Ramos (cell line): ENCODE measurements at regions not wholly inside any gene's neighbourhood (a gene's known extent, or its start where the extent isn't known, plus 50 kb on each side); places are given as distances from the start of the nearest gene placed in this dataset.

Experiments used
- in situ Hi-C: fragments of 300-500 bp; cut with MboI; formaldehyde crosslinking; loops from one replicate; pipeline ENCODE4 v1.14.3; 2022; ENCODE audit warnings: low sequenced_read_pairs; ENCODE audit not compliant: unreplicated experiment

DNA sequence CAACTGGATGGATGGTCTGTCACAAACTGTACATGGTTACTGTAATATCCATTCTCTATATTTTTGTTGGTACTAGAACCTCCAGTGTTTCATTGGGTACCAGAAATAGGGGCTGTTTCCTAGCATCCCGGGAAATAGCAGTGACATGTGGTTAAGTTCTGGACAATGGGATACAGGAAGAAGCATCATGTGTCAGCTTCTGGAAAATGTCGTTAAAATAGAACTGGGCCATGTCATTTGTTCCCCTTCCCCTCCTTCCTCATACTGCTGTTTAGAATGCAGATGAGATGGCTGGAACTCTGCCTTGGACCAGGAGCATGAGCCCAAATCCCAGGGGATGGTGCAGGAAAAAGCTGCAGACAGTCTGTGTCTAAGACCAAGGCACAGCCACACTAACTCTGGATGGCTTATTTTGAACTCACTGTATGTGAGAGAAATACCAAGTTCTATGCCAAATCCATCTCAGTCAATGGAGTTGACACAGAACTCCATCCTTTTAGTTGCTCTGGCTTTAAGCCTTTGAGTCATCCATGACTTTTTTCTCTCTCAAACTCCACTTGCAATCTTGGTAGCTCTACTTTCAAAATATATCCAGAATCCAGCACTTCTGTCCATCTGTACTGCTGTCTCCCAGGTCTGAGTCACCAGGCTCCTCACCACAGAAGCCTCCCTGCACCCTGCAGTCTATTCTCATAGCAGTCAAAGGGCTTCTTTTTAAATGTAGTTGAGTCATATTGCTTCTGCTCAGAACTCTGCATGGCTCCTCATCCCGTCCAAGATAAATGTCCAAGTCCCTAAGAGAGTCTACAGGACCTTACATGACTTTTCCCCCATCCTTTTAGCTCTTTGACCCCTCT lies 184.2 kb downstream of the NSG2 start:
- in situ Hi-C loops, result no loop called here

DNA sequence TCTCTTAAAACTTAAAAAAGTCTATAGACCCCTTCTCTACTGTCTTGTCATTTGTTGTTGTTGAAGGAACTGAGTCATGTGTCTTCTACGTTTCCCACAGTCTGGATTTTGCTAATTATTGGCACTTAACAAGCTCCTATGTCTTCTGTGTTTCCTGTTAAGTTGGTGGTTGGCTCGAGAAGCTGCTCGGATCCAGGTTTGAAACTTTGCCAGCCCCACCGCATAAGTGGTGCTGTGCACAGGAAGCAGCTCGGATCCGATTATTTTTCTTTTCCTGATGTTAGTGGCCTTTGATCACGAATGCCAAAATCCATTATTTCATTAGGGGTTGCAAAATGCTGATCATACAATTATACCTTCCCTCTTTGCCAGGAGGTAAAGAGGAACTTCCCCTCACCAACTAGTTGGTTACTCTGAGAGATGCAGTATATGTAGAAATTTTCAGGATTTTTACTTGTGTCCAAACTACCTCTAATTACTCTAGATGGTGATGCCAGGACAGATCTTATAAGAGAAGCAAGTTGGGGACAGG lies 186.5 kb downstream of the NSG2 start:
- in situ Hi-C loops, result no loop called here

DNA sequence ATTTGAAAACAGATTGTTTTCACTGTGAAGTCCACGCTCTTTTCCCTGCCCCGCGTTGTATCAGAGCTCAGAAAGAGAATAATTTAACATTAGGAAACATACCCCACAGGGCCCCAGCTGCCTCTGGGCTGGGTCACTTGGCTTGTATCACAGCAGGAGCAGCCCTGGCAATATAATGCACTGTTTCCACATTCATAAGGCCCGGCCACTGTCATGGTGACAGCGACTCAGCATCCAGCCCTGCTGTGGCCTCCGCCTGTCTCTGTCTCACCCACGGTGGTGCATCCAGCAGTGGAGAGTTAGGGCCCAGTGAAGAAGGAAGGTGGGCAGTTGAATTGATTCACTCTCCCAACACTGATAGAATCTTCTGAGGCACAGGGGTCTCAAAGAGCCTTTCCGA lies 188.9 kb downstream of the NSG2 start:
- in situ Hi-C loops, result no loop called here

- in situ Hi-C loops, result no loop called here
These were observed 189.9 kb downstream of the NSG2 start for GRCh38 chr5:174235221-174236011.

DNA sequence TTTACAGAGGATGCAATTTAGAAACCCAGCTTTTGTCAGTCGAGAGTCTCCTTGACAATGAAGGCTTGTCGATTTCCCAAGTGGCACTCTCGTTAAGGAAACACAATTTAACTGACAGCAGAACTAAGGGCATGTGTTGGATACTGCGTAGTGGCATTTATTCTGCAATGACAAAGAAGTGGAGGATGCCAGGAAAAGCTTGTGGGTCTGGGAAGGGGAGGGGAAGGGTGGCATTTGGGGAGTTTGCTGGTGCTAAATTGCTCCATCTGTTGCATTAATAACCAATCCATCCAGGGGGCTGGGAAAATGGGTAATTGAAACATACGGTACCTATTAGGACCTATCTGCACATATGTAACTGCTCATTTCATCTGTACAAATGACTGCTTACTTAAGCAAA lies 190.6 kb downstream of the NSG2 start:
- in situ Hi-C loops, result no loop called here

DNA sequence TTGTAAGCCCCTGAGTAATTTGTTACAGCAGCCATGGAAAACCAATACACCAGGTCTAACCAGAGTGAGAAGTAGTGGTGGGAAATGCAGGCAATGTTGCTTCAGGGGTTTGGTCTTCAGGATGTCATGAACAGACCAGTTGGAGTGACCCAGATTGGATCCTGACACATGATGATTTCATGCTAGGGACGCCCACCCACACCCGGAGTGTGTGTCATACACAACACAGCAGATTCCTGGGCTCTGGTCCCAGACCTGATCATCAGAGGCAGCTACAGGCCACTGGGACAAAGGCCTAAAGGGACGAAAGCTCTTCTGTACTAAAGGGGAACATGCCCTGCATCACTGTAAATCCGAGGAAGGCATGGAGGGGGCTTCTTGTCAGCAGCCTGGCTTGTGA lies 194.2 kb downstream of the NSG2 start:
- in situ Hi-C loops, result no loop called here

DNA sequence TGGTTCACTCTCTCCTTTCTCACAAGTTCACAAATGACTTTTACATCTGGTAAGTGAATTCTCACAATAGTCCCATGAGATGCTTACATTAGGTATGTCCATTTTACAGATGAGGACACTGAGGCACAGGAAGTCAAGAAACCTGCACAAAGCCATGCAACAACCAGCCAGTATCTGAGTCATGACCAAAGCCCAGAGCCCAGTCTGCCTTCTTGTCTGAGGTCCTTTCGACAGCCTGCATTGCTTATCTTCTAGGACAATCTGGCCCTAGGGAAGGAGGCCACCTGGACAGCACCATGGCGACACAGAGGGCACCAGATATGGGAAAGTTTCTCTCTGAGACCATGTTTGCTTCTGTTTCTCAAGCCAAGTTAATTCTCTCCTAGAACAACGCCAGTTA lies 197.1 kb downstream of the NSG2 start:
- in situ Hi-C loops, result no loop called here

- in situ Hi-C loops, result no loop called here
These were observed 198.4 kb downstream of the NSG2 start for GRCh38 chr5:174243904-174244303.

DNA sequence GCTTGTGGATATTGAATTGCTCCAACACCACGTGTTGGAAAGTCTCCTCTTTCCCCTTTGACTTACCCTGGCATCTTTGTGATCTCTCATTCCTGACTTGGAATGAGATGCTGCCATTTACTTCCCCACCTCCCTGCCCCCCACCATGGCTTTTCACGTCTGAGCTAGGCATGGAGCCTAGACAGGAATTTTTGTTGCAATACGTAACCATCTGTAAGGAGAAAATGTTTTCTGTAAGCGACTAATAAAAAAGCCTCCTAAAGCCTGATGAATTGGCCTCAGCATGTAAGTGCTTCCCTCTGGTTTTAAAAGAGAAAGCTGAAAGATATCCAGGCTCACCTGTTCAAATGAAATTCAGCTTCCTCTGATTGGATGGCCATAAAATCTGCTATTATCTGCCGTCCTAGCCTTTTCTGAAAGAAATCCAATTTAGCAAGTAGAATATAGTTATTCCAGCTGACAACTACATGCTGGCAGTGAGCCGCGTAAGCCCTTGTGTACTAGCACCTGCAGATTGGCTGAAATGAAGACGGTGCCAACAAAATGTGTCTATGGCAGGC lies 200.1 kb downstream of the NSG2 start:
- in situ Hi-C loops, result no loop called here

GRCh38 chr5:174246743-174247142 lies 201.2 kb downstream of the NSG2 start:
- in situ Hi-C loops, result no loop called here

- in situ Hi-C loops, result no loop called here
These were observed 201.8 kb downstream of the NSG2 start for GRCh38 chr5:174247301-174247700.

DNA sequence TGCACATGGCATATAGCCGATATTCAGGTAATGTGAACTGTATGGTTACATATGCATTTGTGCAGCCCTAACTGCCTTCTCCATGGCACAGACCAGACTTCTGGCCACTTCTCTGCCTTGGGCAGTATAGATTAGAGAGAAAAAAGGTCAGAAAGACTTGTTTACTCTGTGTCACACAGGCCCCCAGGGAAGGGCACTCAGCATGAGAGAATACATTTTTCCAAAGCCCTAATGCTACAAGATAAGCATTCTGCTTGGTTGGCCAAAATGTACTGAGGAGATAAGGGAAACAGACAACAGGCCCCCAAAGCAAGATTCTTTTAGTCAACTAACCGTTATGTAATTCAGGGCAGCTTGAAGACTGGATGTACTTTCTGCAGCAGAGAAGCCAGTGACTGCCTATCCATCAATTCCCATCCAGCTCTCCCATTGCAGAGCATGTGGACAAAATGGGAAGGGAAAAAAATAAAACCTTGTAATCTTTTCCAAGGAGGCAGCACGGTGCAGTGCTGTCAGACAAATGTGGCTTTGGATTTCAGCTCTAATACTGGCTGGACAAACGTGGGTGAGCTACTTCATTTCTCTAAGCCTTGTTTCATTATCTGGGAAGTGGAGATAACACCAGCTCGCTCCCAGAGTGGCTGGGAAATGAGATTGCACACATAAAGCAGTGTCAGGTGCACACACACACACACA lies 205.9 kb downstream of the NSG2 start:
- in situ Hi-C loops, result no loop called here

DNA sequence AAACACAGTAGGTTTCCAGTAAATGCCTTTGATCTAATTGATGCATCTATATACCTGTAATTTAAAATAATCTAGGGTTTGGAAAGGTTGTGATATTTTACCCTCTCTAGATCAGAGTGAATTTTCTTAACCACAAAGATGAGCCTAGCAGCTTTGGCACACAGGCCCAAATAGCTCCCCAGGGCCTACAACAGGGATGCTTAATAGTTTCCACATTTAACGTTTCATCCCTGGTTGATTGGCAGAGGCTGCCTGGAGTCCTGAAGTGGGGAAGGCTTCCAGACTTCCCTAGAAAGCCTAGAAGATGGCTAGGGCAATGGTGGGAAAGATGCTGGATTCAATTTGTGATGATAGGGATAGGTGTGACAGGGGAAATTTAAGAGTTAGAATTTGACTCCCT lies 206.6 kb downstream of the NSG2 start:
- in situ Hi-C loops, result no loop called here

GRCh38 chr5:174259696-174260420 lies 214.4 kb downstream of the NSG2 start:
- in situ Hi-C loops, result no loop called here

- in situ Hi-C loops, result no loop called here
These were observed 225.8 kb downstream of the NSG2 start for GRCh38 chr5:174271316-174271715.

GRCh38 chr5:174272671-174273070 lies 227.2 kb downstream of the NSG2 start:
- in situ Hi-C loops, result no loop called here

DNA sequence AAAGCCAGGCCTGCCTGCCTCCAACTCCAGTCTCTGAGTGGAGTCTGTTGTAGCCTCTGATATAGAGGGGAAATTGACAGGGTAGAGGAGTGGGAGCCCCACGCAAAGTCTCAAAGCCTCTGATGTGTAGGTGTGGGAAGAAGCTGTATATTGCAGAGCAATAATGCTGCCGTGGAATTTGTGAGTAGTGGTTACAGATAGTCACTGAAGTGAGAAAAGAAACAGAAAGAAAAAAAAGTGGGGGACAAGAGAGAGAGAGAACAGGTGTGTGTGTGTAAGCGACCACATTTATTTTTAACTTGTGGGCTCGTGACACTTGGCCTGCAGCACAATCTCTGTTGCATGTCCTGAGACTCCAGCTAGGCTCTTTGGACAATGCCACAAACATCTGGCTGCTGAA lies 227.8 kb downstream of the NSG2 start:
- in situ Hi-C loops, result no loop called here

DNA sequence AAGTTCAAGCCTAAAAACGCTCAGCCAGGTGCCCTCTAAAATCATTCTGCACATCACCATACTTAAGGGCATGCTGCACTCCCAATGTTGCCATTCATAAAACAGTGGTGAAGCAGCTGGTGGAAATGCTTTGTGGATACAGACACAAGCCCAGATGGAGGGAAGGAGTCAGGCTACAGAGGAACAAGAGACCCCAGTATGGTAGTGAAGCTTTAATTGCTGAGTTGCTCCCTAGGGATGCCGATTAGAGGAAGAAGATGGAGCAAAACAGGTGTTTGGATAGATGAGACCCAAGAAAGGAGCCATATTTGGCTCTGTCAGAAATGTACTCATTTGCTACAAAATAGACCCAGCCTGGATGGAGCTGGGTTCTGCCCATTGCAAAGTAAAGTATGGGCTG lies 230.5 kb downstream of the NSG2 start:
- in situ Hi-C loops, result no loop called here

GRCh38 chr5:174281089-174281760 lies 235.7 kb downstream of the NSG2 start:
- in situ Hi-C loops, result no loop called here
